ENCODE measurements at regions not wholly inside any gene's neighbourhood (a gene's known extent, or its start where the extent isn't known, plus 50 kb on each side); places are given as distances from the start of the nearest gene placed in this dataset.

- TF ChIP-seq TSHZ2 (CRISPR knock-in tag; IDR thresholded peaks at IDR 0.05) (no peak), ZFP30 (CRISPR knock-in tag; IDR thresholded peaks at IDR 0.05) (no peak), ZNF70 (CRISPR knock-in tag; IDR thresholded peaks at IDR 0.05) (no peak), ZNF8 (CRISPR knock-in tag; IDR thresholded peaks at IDR 0.05) (no peak), PATZ1 (CRISPR knock-in tag; IDR thresholded peaks at IDR 0.05; ENCODE audit: borderline replicate concordance) (no peak), RARB (CRISPR knock-in tag; IDR thresholded peaks at IDR 0.05) (no peak), ARNTL (CRISPR knock-in tag; IDR thresholded peaks at IDR 0.05; ENCODE audit: borderline replicate concordance, low read depth) (no peak), ZFP3 (CRISPR knock-in tag; IDR thresholded peaks at IDR 0.05) (no peak)
These were observed 219.2 kb upstream of the NR5A2 start for GRCh38 chr1:199808110-199808870.
